ENCODE measurements at regions not wholly inside any gene's neighbourhood (a gene's known extent, or its start where the extent isn't known, plus 50 kb on each side); places are given as distances from the start of the nearest gene placed in this dataset.

- Histone ChIP-seq H2AFZ (no peak overlapping the region), H3K27ac (ENCODE audit: low read depth) (no peak overlapping the region), H3K4me2 (no peak overlapping the region), H3K79me2 (replicated peaks; ENCODE audit: insufficient read depth) (no peaks in the 10 kb centered on the region), H3K4me1 (ENCODE audit: insufficient read depth) (no peaks in the 10 kb centered on the region), H3K4me3 (no peak overlapping the region), H3K27me3 (ENCODE audit: insufficient read depth) (no peaks in the 10 kb centered on the region), H3K9me2 (ENCODE audit: insufficient read depth) (no peaks in the 10 kb centered on the region), H3K36me3 (ENCODE audit: insufficient read depth) (no peaks in the 10 kb centered on the region), H3F3A (replicated peaks; ENCODE audit: low read depth) (no peaks in the 10 kb centered on the region), H4K20me1 (replicated peaks; ENCODE audit: insufficient read depth) (no peaks in the 10 kb centered on the region)
- peaks cover 6% of the 10 kb centered on the region; the same call in 1 of the 3 replicates for H3K36me3 Mint-ChIP-seq (ENCODE audit: low read depth)
- no peak for DNase-seq (ENCODE audit: low spot score)
- H3K27ac Mint-ChIP-seq, result no peak overlapping the region
- no peaks in the 10 kb centered on the region for H3K4me1 Mint-ChIP-seq
- H3K9me3 Mint-ChIP-seq, result peaks cover 31% of the 10 kb centered on the region
- H3K27me3 Mint-ChIP-seq (ENCODE audit: insufficient read depth, low read depth, poor library complexity), result no peaks in the 10 kb centered on the region
- ATAC-seq, result no peak
- H3K4me3 Mint-ChIP-seq, result no peak overlapping the region
- TF ChIP-seq EZH2phosphoT487 (IDR thresholded peaks at IDR 0.05; ENCODE audit: unreplicated experiment), result no peak
- TF ChIP-seq REST (IDR thresholded peaks at IDR 0.05; ENCODE audit: unreplicated experiment), result no peak
- TF ChIP-seq CTCF (conservative IDR thresholded peaks at IDR 0.05; ENCODE audit: low read depth in 2 of 2), result no peak
- TF ChIP-seq, protein P1, sequence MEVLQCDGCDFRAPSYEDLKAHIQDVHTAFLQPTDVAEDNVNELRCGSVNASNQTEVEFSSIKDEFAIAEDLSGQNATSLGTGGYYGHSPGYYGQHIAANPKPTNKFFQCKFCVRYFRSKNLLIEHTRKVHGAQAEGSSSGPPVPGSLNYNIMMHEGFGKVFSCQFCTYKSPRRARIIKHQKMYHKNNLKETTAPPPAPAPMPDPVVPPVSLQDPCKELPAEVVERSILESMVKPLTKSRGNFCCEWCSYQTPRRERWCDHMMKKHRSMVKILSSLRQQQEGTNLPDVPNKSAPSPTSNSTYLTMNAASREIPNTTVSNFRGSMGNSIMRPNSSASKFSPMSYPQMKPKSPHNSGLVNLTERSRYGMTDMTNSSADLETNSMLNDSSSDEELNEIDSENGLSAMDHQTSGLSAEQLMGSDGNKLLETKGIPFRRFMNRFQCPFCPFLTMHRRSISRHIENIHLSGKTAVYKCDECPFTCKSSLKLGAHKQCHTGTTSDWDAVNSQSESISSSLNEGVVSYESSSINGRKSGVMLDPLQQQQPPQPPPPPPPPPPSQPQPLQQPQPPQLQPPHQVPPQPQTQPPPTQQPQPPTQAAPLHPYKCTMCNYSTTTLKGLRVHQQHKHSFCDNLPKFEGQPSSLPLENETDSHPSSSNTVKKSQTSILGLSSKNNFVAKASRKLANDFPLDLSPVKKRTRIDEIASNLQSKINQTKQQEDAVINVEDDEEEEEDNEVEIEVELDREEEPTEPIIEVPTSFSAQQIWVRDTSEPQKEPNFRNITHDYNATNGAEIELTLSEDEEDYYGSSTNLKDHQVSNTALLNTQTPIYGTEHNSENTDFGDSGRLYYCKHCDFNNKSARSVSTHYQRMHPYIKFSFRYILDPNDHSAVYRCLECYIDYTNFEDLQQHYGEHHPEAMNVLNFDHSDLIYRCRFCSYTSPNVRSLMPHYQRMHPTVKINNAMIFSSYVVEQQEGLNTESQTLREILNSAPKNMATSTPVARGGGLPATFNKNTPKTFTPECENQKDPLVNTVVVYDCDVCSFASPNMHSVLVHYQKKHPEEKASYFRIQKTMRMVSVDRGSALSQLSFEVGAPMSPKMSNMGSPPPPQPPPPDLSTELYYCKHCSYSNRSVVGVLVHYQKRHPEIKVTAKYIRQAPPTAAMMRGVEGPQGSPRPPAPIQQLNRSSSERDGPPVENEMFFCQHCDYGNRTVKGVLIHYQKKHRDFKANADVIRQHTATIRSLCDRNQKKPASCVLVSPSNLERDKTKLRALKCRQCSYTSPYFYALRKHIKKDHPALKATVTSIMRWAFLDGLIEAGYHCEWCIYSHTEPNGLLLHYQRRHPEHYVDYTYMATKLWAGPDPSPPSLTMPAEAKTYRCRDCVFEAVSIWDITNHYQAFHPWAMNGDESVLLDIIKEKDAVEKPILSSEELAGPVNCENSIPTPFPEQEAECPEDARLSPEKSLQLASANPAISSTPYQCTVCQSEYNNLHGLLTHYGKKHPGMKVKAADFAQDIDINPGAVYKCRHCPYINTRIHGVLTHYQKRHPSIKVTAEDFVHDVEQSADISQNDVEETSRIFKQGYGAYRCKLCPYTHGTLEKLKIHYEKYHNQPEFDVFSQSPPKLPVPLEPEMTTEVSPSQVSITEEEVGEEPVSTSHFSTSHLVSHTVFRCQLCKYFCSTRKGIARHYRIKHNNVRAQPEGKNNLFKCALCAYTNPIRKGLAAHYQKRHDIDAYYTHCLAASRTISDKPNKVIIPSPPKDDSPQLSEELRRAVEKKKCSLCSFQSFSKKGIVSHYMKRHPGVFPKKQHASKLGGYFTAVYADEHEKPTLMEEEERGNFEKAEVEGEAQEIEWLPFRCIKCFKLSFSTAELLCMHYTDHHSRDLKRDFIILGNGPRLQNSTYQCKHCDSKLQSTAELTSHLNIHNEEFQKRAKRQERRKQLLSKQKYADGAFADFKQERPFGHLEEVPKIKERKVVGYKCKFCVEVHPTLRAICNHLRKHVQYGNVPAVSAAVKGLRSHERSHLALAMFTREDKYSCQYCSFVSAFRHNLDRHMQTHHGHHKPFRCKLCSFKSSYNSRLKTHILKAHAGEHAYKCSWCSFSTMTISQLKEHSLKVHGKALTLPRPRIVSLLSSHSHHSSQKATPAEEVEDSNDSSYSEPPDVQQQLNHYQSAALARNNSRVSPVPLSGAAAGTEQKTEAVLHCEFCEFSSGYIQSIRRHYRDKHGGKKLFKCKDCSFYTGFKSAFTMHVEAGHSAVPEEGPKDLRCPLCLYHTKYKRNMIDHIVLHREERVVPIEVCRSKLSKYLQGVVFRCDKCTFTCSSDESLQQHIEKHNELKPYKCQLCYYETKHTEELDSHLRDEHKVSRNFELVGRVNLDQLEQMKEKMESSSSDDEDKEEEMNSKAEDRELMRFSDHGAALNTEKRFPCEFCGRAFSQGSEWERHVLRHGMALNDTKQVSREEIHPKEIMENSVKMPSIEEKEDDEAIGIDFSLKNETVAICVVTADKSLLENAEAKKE (CRISPR knock-in tag; IDR thresholded peaks at IDR 0.05), result no peak
- no peak for TF ChIP-seq CREB1 (CRISPR knock-in tag; IDR thresholded peaks at IDR 0.05; ENCODE audit: low read depth)
- TF ChIP-seq EZH2 (IDR thresholded peaks at IDR 0.05; ENCODE audit: low read depth, unreplicated experiment), result no peak
- TF ChIP-seq STAT1 (IDR thresholded peaks at IDR 0.05; ENCODE audit: unreplicated experiment), result no peak
- TF ChIP-seq POLR2AphosphoS5 (IDR thresholded peaks at IDR 0.05; ENCODE audit: low read depth), result no peak
- no peak for TF ChIP-seq ZNF114 (CRISPR knock-in tag; IDR thresholded peaks at IDR 0.05)
- TF ChIP-seq NANOG (IDR thresholded peaks at IDR 0.05; ENCODE audit: borderline replicate concordance), result no peak
- no peak for TF ChIP-seq ZNF331 (CRISPR knock-in tag; IDR thresholded peaks at IDR 0.05; ENCODE audit: low read depth)
- TF ChIP-seq ETS1 (IDR thresholded peaks at IDR 0.05), result no peak
- no peak for TF ChIP-seq JUNB (IDR thresholded peaks at IDR 0.05; ENCODE audit: unreplicated experiment)
Measured at GRCh38 chr11:19614370-19614940, 98.2 kb upstream of the NAV2 start.
